Bronchial epithelial cell (primary cell): ENCODE measurements at regions not wholly inside any gene's neighbourhood (a gene's known extent, or its start where the extent isn't known, plus 50 kb on each side); places are given as distances from the start of the nearest gene placed in this dataset.
A peak's percentile ranks its signal among the peaks of the same experiment; 100 is the strongest.

Experiments used
- DNase-seq: peaks from one replicate; pipeline ENCODE4 v3.0.0-alpha.2; 2010; ENCODE audit warnings: low read depth
- FAIRE-seq: peaks from 2 replicates; lab custom pipeline; 2011; peaks lifted over from hg19 to GRCh38; lab: Jason Lieb, UNC
- H3K27me3 ChIP-seq: 2 replicates; pipeline ENCODE4 v1.5.1; 2011; ENCODE audit warnings: low read length; ENCODE audit not compliant: control insufficient read depth, insufficient read depth
- H3K36me3 ChIP-seq: 2 replicates; pipeline ENCODE4 v1.5.1; 2011; ENCODE audit warnings: low read length; ENCODE audit not compliant: control insufficient read depth, insufficient read depth
- H3K4me3 ChIP-seq: 2 replicates; pipeline ENCODE4 v1.5.1; 2011; ENCODE audit warnings: mild to moderate bottlenecking, low read depth, low read length, control low read depth
- CTCF ChIP-seq: IDR thresholded peaks from 2 replicates; pipeline ENCODE4 v1.5.1; 2011; ENCODE audit warnings: mild to moderate bottlenecking, moderate library complexity, low read length, control low read depth, inconsistent platforms; ENCODE audit not compliant: insufficient read depth, severe bottlenecking

- DNase-seq: peak; percentile 81
- H3K4me3 ChIP-seq: no peak overlapping the region
- no peaks in the 10 kb centered on the region for H3K36me3 ChIP-seq
- TF ChIP-seq CTCF: peak; percentile 86
- H3K27me3 ChIP-seq: no peaks in the 10 kb centered on the region
- FAIRE-seq: no peak
Observed at GRCh38 chr7:34320926-34321661, 336.9 kb upstream of the NPSR1 start.

GRCh38 chr7:34322841-34323240 is 335.2 kb upstream of the NPSR1 start:
- Histone ChIP-seq H3K4me3 (no peak overlapping the region), H3K36me3 (no peaks in the 10 kb centered on the region), H3K27me3 (no peaks in the 10 kb centered on the region)
- DNase-seq (peak; percentile 83), FAIRE-seq (no peak)
- TF ChIP-seq CTCF: no peak

- no peaks in the 10 kb centered on the region for H3K27me3 ChIP-seq
- H3K36me3 ChIP-seq: no peaks in the 10 kb centered on the region
- FAIRE-seq (no peak), DNase-seq (peak; percentile 35)
- no peak for TF ChIP-seq CTCF
- no peak overlapping the region for H3K4me3 ChIP-seq
Observed at GRCh38 chr7:34327681-34328080, 330.3 kb upstream of the NPSR1 start.

GRCh38 chr7:34330308-34330707 is 327.7 kb upstream of the NPSR1 start:
- DNase-seq: peak; percentile 29
- Histone ChIP-seq H3K27me3 (no peaks in the 10 kb centered on the region), H3K4me3 (no peak overlapping the region), H3K36me3 (no peaks in the 10 kb centered on the region)
- no peak for FAIRE-seq
- TF ChIP-seq CTCF: no peak

GRCh38 chr7:34331102-34331501 is 326.9 kb upstream of the NPSR1 start:
- no peaks in the 10 kb centered on the region for H3K27me3 ChIP-seq
- DNase-seq: no peak
- no peak for FAIRE-seq
- no peak overlapping the region for H3K4me3 ChIP-seq
- no peak for TF ChIP-seq CTCF
- H3K36me3 ChIP-seq: no peaks in the 10 kb centered on the region

GRCh38 chr7:34332006-34332405 is 326.0 kb upstream of the NPSR1 start:
- DNase-seq: no peak
- TF ChIP-seq CTCF: no peak
- Histone ChIP-seq H3K4me3 (no peak overlapping the region), H3K36me3 (no peaks in the 10 kb centered on the region), H3K27me3 (no peaks in the 10 kb centered on the region)
- FAIRE-seq: peak; percentile 72
